Mucosa of descending colon (tissue), 3 donors: ENCODE measurements at regions not wholly inside any gene's neighbourhood (a gene's known extent, or its start where the extent isn't known, plus 50 kb on each side); places are given as distances from the start of the nearest gene placed in this dataset.

Experiments used
- ATAC-seq: fragments of 200-7000 bp; cut with Tn5 transposase; one replicate; pipeline ENCODE4 v1.9.1; 2020; ENCODE audit warnings: mild to moderate bottlenecking, moderate library complexity
- DNase-seq, 3 donors: peaks; one replicate each; pipeline ENCODE4 v3.0.0-alpha.2; 2020
- H3K36me3 ChIP-seq: fragments of 200-600 bp; one replicate; pipeline ENCODE4 v1.8.0; 2021; ENCODE audit warnings: low read depth, mild to moderate bottlenecking
- H3K4me1 ChIP-seq: fragments of 200-600 bp; one replicate; pipeline ENCODE4 v1.8.0; 2021; ENCODE audit warnings: low read depth, mild to moderate bottlenecking
- H3K4me3 ChIP-seq: fragments of 200-600 bp; one replicate; pipeline ENCODE4 v1.8.0; 2021; ENCODE audit warnings: mild to moderate bottlenecking
- H3K9me3 ChIP-seq: fragments of 200-600 bp; one replicate; pipeline ENCODE4 v1.8.0; 2021; ENCODE audit warnings: mild to moderate bottlenecking
- CTCF ChIP-seq: fragments of 200-600 bp; IDR thresholded peaks from one replicate; pipeline ENCODE4 v1.8.0; 2022; ENCODE audit warnings: antibody characterized with exemption, mild to moderate bottlenecking
- intact Hi-C, 2 donors: fragments of 100-400 bp; cut with DNase I in 1 of 2; cut with micrococcal nuclease in 1 of 2; formaldehyde crosslinking; loops; one replicate each; pipeline versions ENCODE4 v1.11.0 to v1.11.1; 2022; cut with DNase I, micrococcal nuclease
- donor health status: DM: no; HTN: no; CAD: no; lungs with moderate emphysema.
- donor health status: DM: no; HTN: no; CAD: no.
- donor health status: DM: no; HTN: yes; CAD: no.

- intact Hi-C loops = no loop called here
- Histone ChIP-seq H3K4me3 (no peak overlapping the region), H3K36me3 (no peaks in the 10 kb centered on the region), H3K4me1 (no peaks in the 10 kb centered on the region), H3K9me3 (no peaks in the 10 kb centered on the region)
- no peak for TF ChIP-seq CTCF
- DNase-seq (no peak), ATAC-seq (no peak)
Observed at GRCh38 chr1:115456441-115456961, 118.5 kb upstream of the NGF start.

- ATAC-seq (no peak), DNase-seq (no peak)
- intact Hi-C loops = no loop called here
- H3K4me3 ChIP-seq = no peak overlapping the region
- no peaks in the 10 kb centered on the region for H3K4me1 ChIP-seq
- no peak for TF ChIP-seq CTCF
- no peaks in the 10 kb centered on the region for H3K9me3 ChIP-seq
- no peaks in the 10 kb centered on the region for H3K36me3 ChIP-seq
Observed at GRCh38 chr1:115454837-115455511, 116.9 kb upstream of the NGF start.

GRCh38 chr1:115453666-115454065 is 115.6 kb upstream of the NGF start:
- no peaks in the 10 kb centered on the region for H3K9me3 ChIP-seq
- no peaks in the 10 kb centered on the region for H3K4me1 ChIP-seq
- no peak overlapping the region for H3K4me3 ChIP-seq
- TF ChIP-seq CTCF = no peak
- no peak for ATAC-seq
- DNase-seq = no peak
- no peaks in the 10 kb centered on the region for H3K36me3 ChIP-seq
- intact Hi-C loops = no loop called here

GRCh38 chr1:115452600-115453329 is 114.7 kb upstream of the NGF start:
- Histone ChIP-seq H3K9me3 (no peaks in the 10 kb centered on the region), H3K36me3 (no peaks in the 10 kb centered on the region), H3K4me1 (no peaks in the 10 kb centered on the region), H3K4me3 (no peak overlapping the region)
- no peak for DNase-seq
- intact Hi-C loops = no loop called here
- no peak for TF ChIP-seq CTCF
- no peak for ATAC-seq

GRCh38 chr1:115450501-115451040 is 112.5 kb upstream of the NGF start:
- no peak for ATAC-seq
- intact Hi-C loops = no loop called here
- H3K4me3 ChIP-seq = no peak overlapping the region
- H3K36me3 ChIP-seq = no peaks in the 10 kb centered on the region
- no peaks in the 10 kb centered on the region for H3K9me3 ChIP-seq
- no peaks in the 10 kb centered on the region for H3K4me1 ChIP-seq
- no peak for DNase-seq
- no peak for TF ChIP-seq CTCF
